Ovary (tissue), 7 donors: ENCODE measurements at regions not wholly inside any gene's neighbourhood (a gene's known extent, or its start where the extent isn't known, plus 50 kb on each side); places are given as distances from the start of the nearest gene placed in this dataset.

ENCODE experiments used
- DNase-seq, 5 donors: peaks; one replicate each; pipeline ENCODE4 v3.0.0-alpha.2; 2019 to 2020
- H3K27ac ChIP-seq, 2 donors: fragments of 200-600 bp; one replicate each; pipeline versions ENCODE4 v1.5.1 to v1.8.0; 2019 to 2022
- H3K27me3 ChIP-seq: fragments of 200-600 bp; one replicate; pipeline ENCODE4 v1.8.0; 2022
- H3K36me3 ChIP-seq: fragments of 200-600 bp; sonication (generic); one replicate; pipeline ENCODE4 v1.5.1; 2019
- H3K4me1 ChIP-seq: one replicate; pipeline ENCODE4 v1.8.1; 2013; ENCODE audit warnings: mild to moderate bottlenecking, moderate library complexity; ENCODE audit not compliant: insufficient read depth
- H3K4me3 ChIP-seq: fragments of 200-600 bp; sonication (generic); one replicate; pipeline ENCODE4 v1.5.1; 2017
- H3K9me3 ChIP-seq, 2 donors: fragments of 200-600 bp in 1 of 2; sonication (generic) in 1 of 2; one replicate each; pipeline versions ENCODE4 v1.5.1 to v1.8.1; 2013 to 2019; ENCODE audit warnings: mild to moderate bottlenecking in 1 of 2, moderate library complexity in 1 of 2
- EP300 ChIP-seq: sonication (generic); formaldehyde crosslinking; IDR thresholded peaks from one replicate; pipeline ENCODE4 v1.6.1; 2017; ENCODE audit warnings: antibody characterized with exemption
- POLR2A ChIP-seq: fragments of 450-650 bp; IDR thresholded peaks from one replicate; pipeline ENCODE4 v1.6.1; 2017; ENCODE audit warnings: antibody characterized with exemption, mild to moderate bottlenecking, moderate library complexity
- WGBS, 3 donors: extraction: QIAGEN DNeasy Blood & Tissue Kit in 1 of 3; methylation state at CpG; one replicate each; pipeline versions ENCODE4 v1.1.5 to v1.1.7; 2013 to 2017; 5-methylcytosine and 5-hydroxymethylcytosine counted together
- intact Hi-C, 4 donors: fragments of 100-400 bp; cut with DNase I; formaldehyde crosslinking; loops; one replicate each; pipeline versions ENCODE4 v1.11.0 to v1.15.1; 2022 to 2023
- TF ChIP-seq, protein P1 (sequence below), 3 donors: fragments of 450-650 bp in 2 of 3; fragments of 200-600 bp in 1 of 3; IDR thresholded peaks; one replicate each; pipeline versions ENCODE4 v1.5.1 to v1.8.0; 2016 to 2022; ENCODE audit warnings: antibody characterized with exemption in 3 of 3, mild to moderate bottlenecking in 1 of 3
- donor health status: DM: no; HTN: no; CAD: no; lungs with moderate emphysema.
- donor health status: DM: no; HTN: no; CAD: no.
- donor health status: Bipolar disorder and iron deficiency.
- donor health status: DM: no; HTN: no; CAD: no.
- donor health status: DM: yes; HTN: yes; CAD: no.

DNA sequence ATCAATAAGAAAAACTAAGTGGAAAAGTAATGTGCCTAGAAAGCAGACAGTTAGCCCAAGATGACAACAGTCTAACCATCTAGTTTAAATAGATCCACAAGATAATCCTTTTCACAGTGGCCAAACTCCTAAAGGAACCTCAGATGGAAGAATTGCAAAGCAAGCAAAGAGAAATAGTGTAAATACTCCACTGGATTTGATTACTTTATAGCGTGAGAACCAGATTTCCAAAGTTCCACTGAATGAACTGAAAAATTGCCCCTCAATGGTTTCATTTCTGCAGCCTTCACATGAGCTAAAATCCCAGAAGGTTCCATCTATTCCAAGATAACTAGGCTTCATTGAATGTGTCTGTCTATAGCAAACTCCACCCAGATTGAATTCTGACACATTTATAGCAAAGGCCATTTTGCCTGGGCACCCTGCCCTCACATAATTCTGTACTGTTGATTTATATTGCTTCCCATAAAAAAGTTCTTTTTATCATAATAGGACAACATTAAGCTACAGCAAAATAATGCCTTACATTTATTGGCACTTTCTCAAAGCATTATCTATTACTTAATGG, 129.7 kb upstream of the THBS1 start:
- no peaks in the 10 kb centered on the region for H3K9me3 ChIP-seq
- H3K27me3 ChIP-seq: no peaks in the 10 kb centered on the region
- no peaks in the 10 kb centered on the region for H3K4me1 ChIP-seq
- H3K27ac ChIP-seq: no peak overlapping the region
- no peak for DNase-seq
- no peak overlapping the region for H3K4me3 ChIP-seq
- WGBS, 3 donors: 68 to 97% (median 79%) methylated on average over 1 of the region's 1 CpG
- no peak for TF ChIP-seq EP300
- TF ChIP-seq POLR2A: no peak
- TF ChIP-seq, protein P1, sequence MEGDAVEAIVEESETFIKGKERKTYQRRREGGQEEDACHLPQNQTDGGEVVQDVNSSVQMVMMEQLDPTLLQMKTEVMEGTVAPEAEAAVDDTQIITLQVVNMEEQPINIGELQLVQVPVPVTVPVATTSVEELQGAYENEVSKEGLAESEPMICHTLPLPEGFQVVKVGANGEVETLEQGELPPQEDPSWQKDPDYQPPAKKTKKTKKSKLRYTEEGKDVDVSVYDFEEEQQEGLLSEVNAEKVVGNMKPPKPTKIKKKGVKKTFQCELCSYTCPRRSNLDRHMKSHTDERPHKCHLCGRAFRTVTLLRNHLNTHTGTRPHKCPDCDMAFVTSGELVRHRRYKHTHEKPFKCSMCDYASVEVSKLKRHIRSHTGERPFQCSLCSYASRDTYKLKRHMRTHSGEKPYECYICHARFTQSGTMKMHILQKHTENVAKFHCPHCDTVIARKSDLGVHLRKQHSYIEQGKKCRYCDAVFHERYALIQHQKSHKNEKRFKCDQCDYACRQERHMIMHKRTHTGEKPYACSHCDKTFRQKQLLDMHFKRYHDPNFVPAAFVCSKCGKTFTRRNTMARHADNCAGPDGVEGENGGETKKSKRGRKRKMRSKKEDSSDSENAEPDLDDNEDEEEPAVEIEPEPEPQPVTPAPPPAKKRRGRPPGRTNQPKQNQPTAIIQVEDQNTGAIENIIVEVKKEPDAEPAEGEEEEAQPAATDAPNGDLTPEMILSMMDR (IDR thresholded peaks at IDR 0.05): no peak
- H3K36me3 ChIP-seq: no peaks in the 10 kb centered on the region
- intact Hi-C loops: no loop called here

DNA sequence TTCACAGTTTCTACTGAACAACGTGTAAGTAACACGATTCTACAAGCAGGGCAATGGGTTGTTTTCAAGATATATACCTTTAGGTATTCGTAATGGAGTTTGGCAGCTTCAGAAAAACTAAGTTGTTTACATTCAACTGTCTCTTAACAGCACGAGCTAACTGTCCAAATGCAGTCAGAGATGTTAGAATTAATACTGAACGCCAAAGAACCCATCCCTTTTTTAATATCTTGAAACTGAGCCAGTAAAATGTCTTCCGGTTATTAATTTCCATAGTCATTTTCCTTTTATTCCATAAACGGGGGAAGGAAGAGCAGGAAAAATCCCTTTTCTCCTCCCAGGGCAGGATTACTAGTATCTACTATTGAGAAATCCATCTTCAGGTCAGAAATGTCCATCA, 129.0 kb upstream of the THBS1 start:
- Histone ChIP-seq H3K9me3 (no peaks in the 10 kb centered on the region), H3K27me3 (no peaks in the 10 kb centered on the region), H3K36me3 (no peaks in the 10 kb centered on the region), H3K4me1 (no peaks in the 10 kb centered on the region), H3K27ac (no peak overlapping the region), H3K4me3 (no peak overlapping the region)
- intact Hi-C loops: no loop called here
- TF ChIP-seq, protein P1 (IDR thresholded peaks at IDR 0.05): no peak
- no peak for TF ChIP-seq EP300
- no peak for TF ChIP-seq POLR2A
- WGBS, 3 donors: 53 to 71% (median 69%) methylated on average over 7 of the region's 7 CpGs
- no peak for DNase-seq

DNA sequence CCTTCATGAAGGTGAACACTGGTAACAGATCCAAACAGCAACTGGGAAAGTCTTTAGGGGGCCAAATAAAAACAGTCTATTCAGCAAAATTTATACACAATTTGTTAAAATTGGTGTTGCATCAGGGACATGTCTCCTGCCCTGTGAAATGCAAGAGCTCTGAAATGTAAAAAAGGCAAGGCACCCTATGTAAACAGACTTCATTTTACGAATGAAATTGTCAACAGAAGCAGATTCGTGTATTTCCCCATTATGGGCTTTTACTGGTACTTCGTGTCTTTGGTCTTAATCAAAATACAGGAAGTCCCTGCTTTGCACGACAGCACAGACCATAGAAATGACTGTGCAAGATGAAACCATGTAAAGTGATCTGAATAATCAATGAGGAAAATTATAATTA, 127.3 kb upstream of the THBS1 start:
- Histone ChIP-seq H3K27me3 (no peaks in the 10 kb centered on the region), H3K9me3 (no peaks in the 10 kb centered on the region), H3K36me3 (no peaks in the 10 kb centered on the region), H3K4me1 (no peaks in the 10 kb centered on the region), H3K27ac (no peak overlapping the region), H3K4me3 (no peak overlapping the region)
- intact Hi-C loops: no loop called here
- no peak for DNase-seq
- TF ChIP-seq POLR2A: no peak
- TF ChIP-seq, protein P1 (IDR thresholded peaks at IDR 0.05): no peak
- no peak for TF ChIP-seq EP300
- WGBS, 3 donors: 81 to 86% (median 81%) methylated on average over 4 of the region's 4 CpGs

DNA sequence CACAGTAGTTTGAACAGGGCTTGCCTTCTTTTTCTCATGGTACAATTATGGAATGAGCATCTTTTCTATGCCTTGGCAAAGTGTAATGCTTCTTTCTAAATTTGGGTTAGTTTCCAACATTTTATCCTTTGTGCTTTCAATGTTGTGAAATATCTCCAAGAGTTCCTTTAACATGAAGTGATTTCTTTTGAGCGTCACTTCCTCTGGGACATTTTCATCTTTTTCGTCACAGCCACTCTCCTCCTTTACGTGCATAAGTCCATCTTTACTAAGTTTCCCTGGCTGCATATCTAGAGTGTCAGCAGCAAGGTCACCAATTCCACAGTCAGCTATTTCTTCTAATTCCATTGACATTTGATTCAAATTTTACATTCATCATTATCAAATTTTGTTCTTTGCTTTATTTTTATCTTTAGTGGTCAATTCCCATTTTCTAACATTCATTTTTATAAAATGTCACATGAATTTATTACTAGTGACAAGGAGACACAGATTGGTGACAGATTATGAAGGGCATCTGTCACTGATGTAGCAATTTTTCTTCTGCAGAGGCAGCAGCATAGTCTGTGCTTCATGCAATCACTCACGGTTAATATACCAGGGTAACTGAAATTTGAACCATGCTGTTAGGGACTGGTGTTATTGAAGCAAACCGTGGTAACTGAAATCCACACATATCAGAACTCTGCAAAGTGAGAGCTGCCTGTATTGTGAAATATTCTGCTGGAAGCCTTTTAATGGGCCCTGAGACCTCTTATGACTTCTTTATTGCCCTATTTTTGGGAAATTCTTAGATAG, 126.5 kb upstream of the THBS1 start:
- WGBS, 3 donors: 74 to 85% (median 81%) methylated on average over 5 of the region's 5 CpGs
- no peaks in the 10 kb centered on the region for H3K27me3 ChIP-seq
- DNase-seq: no peak
- peak; percentile 66 for TF ChIP-seq EP300
- TF ChIP-seq POLR2A: no peak
- no peak overlapping the region for H3K4me3 ChIP-seq
- H3K4me1 ChIP-seq: no peaks in the 10 kb centered on the region
- intact Hi-C loops: no loop called here
- no peaks in the 10 kb centered on the region for H3K36me3 ChIP-seq
- H3K27ac ChIP-seq: no peak overlapping the region
- no peaks in the 10 kb centered on the region for H3K9me3 ChIP-seq

DNA sequence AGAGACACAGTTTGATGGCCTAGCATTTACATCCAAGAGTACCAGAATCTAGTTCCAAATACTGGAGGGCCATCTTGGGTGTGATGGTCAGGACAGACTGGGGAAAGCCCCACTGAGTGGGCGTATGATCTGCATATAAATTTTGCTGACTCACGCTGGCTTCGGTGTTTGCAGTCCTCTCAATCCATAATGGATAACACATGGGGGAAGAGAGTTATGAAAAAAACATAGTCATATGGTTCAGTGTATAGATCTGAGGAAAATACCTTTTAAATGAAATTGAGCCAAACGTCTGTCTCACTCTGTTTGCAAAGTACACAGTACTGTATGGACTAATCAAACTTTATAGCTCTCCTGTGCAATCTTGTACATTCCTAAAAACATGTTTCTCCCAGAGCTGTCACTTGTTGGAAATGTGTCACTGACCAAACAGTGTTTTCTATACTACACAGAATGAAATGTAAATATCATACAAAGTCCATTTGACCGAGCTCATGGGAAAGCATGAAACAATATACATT, 125.3 kb upstream of the THBS1 start:
- H3K9me3 ChIP-seq: no peaks in the 10 kb centered on the region
- no peak for TF ChIP-seq POLR2A
- no peak for TF ChIP-seq EP300
- TF ChIP-seq, protein P1 (IDR thresholded peaks at IDR 0.05): no peak
- intact Hi-C loops: no loop called here
- no peaks in the 10 kb centered on the region for H3K36me3 ChIP-seq
- WGBS, 3 donors: 84 to 89% (median 86%) methylated on average over 5 of the region's 5 CpGs
- DNase-seq: no peak
- H3K4me1 ChIP-seq: no peaks in the 10 kb centered on the region
- H3K27ac ChIP-seq: no peak overlapping the region
- no peak overlapping the region for H3K4me3 ChIP-seq
- H3K27me3 ChIP-seq: no peaks in the 10 kb centered on the region
